Neural crest cell (in vitro differentiated cells): ENCODE measurements at regions not wholly inside any gene's neighbourhood (a gene's known extent, or its start where the extent isn't known, plus 50 kb on each side); places are given as distances from the start of the nearest gene placed in this dataset.

Experiments
- DNase-seq: peaks from one replicate; pipeline ENCODE4 v3.0.0; 2021; ENCODE audit warnings: low read depth, mixed read lengths, low spot score
- H3K27ac Mint-ChIP-seq: one replicate; pipeline ENCODE4 v1.8.0; 2021; ENCODE audit warnings: mild to moderate bottlenecking, mixed read lengths; ENCODE audit not compliant: unreplicated experiment
- H3K27me3 Mint-ChIP-seq: 2 replicates; pipeline ENCODE4 v1.8.0; 2021; ENCODE audit warnings: low read depth, mild to moderate bottlenecking, mixed read lengths
- H3K36me3 Mint-ChIP-seq: 2 replicates; pipeline ENCODE4 v1.8.0; 2021; ENCODE audit warnings: low read depth, mild to moderate bottlenecking, mixed read lengths
- H3K4me1 Mint-ChIP-seq: 2 replicates; pipeline ENCODE4 v1.8.0; 2021; ENCODE audit warnings: mixed read lengths
- H3K4me3 Mint-ChIP-seq: one replicate; pipeline ENCODE4 v1.8.0; 2021; ENCODE audit warnings: mild to moderate bottlenecking, mixed read lengths
- H3K9me3 Mint-ChIP-seq: 2 replicates; pipeline ENCODE4 v1.8.0; 2021; ENCODE audit warnings: mixed read lengths
- TF ChIP-seq, protein P1 (sequence below): fragments of 200-600 bp; sonication (generic); conservative IDR thresholded peaks from 2 replicates; pipeline ENCODE4 v1.5.0; 2021; ENCODE audit warnings: antibody characterized with exemption, mild to moderate bottlenecking

DNA sequence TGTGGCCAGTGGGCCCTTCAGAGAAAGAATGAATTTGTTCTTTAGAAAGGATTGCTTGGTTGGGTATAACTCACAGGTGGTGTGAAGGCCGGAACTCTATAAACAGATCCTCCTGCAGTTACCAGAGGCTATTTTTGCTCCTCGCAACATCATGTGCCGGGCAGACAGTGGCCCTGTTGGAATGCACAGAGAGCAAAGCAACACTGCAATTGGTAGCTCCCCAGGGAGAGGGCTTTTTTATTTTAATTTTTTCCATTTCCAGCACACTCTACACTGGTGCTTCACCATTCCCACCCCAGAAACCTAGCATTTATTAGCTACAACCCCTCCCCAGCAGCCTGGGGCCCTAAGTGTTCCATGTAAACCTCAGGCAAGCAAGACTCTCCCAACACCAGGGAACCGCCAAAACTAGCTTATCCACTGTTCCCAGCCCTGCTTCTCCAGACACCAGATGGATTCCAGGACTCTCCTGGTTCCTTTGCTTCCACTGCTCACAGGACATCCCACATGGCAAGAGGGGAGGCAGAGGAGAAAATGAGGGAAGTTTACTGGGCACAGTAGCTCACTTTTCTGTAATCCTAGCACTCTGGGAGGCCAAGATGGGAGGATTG, 75.1 kb upstream of the TMEM164 start:
- DNase-seq, result no peak
- no peaks in the 10 kb centered on the region for H3K36me3 Mint-ChIP-seq
- no peak overlapping the region for H3K4me3 Mint-ChIP-seq
- H3K4me1 Mint-ChIP-seq, result no peaks in the 10 kb centered on the region
- H3K9me3 Mint-ChIP-seq, result peaks cover 6% of the 10 kb centered on the region
- no peak overlapping the region for H3K27ac Mint-ChIP-seq
- TF ChIP-seq, protein P1, sequence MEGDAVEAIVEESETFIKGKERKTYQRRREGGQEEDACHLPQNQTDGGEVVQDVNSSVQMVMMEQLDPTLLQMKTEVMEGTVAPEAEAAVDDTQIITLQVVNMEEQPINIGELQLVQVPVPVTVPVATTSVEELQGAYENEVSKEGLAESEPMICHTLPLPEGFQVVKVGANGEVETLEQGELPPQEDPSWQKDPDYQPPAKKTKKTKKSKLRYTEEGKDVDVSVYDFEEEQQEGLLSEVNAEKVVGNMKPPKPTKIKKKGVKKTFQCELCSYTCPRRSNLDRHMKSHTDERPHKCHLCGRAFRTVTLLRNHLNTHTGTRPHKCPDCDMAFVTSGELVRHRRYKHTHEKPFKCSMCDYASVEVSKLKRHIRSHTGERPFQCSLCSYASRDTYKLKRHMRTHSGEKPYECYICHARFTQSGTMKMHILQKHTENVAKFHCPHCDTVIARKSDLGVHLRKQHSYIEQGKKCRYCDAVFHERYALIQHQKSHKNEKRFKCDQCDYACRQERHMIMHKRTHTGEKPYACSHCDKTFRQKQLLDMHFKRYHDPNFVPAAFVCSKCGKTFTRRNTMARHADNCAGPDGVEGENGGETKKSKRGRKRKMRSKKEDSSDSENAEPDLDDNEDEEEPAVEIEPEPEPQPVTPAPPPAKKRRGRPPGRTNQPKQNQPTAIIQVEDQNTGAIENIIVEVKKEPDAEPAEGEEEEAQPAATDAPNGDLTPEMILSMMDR, result no peak
- no peaks in the 10 kb centered on the region for H3K27me3 Mint-ChIP-seq

DNA sequence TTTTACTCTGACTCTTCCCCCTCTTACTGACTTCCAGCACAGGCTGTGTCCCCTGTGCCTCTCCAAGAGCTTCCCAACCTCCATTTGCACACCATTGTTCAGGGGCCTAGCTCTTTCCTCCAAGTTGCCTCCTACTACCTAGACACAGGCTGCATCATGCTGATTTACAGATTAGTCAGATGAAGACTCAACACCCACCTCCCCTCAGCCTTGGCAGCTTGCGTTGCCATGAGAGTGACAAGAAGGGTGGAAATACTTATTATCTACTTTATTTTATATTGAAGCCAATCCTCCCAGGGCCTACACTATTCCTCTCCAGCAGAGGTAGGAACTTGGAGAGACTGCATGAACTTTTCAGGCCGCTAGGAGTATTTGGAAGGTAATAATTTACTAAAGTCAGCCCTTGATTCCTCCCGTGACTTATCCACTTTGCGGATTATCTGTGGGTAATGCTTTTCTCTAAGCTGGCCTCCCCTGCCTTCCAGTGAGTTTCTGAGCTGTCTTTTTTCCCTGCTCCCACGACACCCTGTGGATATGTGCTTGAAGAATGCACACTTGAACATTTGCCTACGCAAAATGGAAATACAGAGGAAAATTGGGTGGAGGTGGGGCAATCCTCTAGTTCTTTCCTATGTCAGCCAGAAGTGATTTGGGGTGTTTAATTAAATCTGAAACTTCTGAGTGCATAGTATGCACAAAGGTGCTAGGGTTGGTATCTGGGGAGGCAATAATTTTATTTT, 74.1 kb upstream of the TMEM164 start:
- Mint-ChIP-seq H3K4me1 (no peaks in the 10 kb centered on the region), H3K27me3 (no peaks in the 10 kb centered on the region), H3K4me3 (no peak overlapping the region), H3K9me3 (peaks cover 6% of the 10 kb centered on the region), H3K36me3 (no peaks in the 10 kb centered on the region), H3K27ac (no peak overlapping the region)
- DNase-seq, result no peak
- TF ChIP-seq, protein P1, result no peak

DNA sequence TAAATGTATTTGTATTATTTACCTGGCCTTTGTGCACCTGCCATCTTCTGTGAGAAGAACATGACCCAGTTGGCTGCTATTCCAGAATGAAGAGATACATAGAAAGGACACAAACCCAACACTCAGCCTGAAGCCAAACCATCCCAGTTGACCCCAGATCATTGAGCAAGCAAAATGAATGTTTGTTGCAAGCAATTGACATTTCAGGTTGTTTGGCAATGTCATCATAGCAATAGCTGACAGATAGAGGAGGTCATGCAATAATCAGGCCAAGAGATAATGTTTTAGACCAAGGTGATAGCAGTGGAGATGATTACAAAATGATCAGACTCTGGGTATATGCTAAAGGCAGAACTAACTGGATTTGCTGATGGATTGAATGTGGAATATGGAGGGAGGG, 71.2 kb upstream of the TMEM164 start:
- DNase-seq, result no peak
- no peaks in the 10 kb centered on the region for H3K27me3 Mint-ChIP-seq
- no peaks in the 10 kb centered on the region for H3K36me3 Mint-ChIP-seq
- TF ChIP-seq, protein P1, result no peak
- peaks cover 6% of the 10 kb centered on the region for H3K9me3 Mint-ChIP-seq
- no peak overlapping the region for H3K4me3 Mint-ChIP-seq
- no peak overlapping the region for H3K27ac Mint-ChIP-seq
- H3K4me1 Mint-ChIP-seq, result no peaks in the 10 kb centered on the region

DNA sequence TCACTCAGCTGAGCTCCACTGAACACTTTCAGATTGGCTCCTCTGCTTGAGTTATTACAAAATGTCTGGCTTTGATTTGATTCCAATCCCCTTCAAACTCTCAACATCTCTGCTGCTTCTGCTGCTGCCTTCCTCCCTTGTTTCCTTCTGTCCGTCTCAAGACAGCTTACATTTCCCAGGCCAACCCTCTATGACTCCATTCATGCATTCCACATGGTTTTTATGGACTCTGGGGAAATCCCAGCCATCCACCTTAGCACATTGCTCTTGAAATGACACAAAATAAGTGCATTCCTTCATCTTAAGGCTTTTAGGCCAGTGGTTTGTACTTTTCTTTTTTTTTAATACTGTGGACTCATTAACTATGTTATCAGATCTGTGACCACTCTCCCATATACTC, 68.5 kb upstream of the TMEM164 start:
- TF ChIP-seq, protein P1, result no peak
- no peaks in the 10 kb centered on the region for H3K36me3 Mint-ChIP-seq
- no peaks in the 10 kb centered on the region for H3K4me1 Mint-ChIP-seq
- no peak overlapping the region for H3K4me3 Mint-ChIP-seq
- DNase-seq, result no peak
- peaks cover 6% of the 10 kb centered on the region for H3K9me3 Mint-ChIP-seq
- no peaks in the 10 kb centered on the region for H3K27me3 Mint-ChIP-seq
- H3K27ac Mint-ChIP-seq, result no peak overlapping the region

DNA sequence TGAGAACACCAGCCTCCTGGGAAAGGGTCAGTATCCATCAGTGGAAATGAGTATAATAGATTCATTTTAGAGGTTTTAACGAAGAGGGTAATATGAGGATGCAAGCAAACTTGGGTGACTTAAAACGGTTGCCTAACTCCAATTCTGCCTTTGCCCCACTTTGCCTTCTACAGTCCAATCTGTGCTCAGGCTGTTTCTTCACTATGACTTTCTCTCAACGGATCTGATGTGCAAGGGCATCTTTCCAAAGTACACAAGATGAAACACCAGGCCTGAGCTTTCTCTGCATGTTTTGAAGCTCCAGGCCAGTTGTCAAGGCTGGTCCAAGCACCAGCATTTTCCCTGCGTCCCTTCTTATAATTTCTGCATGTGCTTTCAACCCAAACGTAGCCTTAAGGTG, 68.0 kb upstream of the TMEM164 start:
- no peak overlapping the region for H3K4me3 Mint-ChIP-seq
- TF ChIP-seq, protein P1, result no peak
- no peaks in the 10 kb centered on the region for H3K27me3 Mint-ChIP-seq
- H3K36me3 Mint-ChIP-seq, result no peaks in the 10 kb centered on the region
- no peak for DNase-seq
- no peaks in the 10 kb centered on the region for H3K4me1 Mint-ChIP-seq
- H3K27ac Mint-ChIP-seq, result no peak overlapping the region
- H3K9me3 Mint-ChIP-seq, result peaks cover 6% of the 10 kb centered on the region
